Fibroblast of lung (primary cell): ENCODE measurements at regions not wholly inside any gene's neighbourhood (a gene's known extent, or its start where the extent isn't known, plus 50 kb on each side); places are given as distances from the start of the nearest gene placed in this dataset.

ENCODE experiments used
- CTCF ChIP-seq, 2 donors: IDR thresholded peaks in 1 of 2; conservative IDR thresholded peaks in 1 of 2; 1 replicate in 1 of 2; 2 replicates in 1 of 2; pipeline ENCODE4 v1.5.1; 2011 to 2012; ENCODE audit warnings: low read length in 2 of 2, control low read depth in 1 of 2, inconsistent platforms in 1 of 2, low read depth in 1 of 2, mild to moderate bottlenecking in 1 of 2
- EZH2 ChIP-seq: IDR thresholded peaks from 2 replicates; pipeline ENCODE4 v1.5.1; 2012; ENCODE audit warnings: low read length, control low read depth, mild to moderate bottlenecking; ENCODE audit errors: missing control alignments

GRCh38 chr15:39149636-39150150 is 431.2 kb upstream of the THBS1 start:
- no peak for TF ChIP-seq CTCF (conservative IDR thresholded peaks at IDR 0.05 in 1 of 2, IDR thresholded peaks at IDR 0.05 in 1 of 2; ENCODE audit: low read depth in 1 of 2, low read length in 2 of 2)
- no peak for TF ChIP-seq EZH2
